TTC549 (cell line): ENCODE measurements at regions not wholly inside any gene's neighbourhood (a gene's known extent, or its start where the extent isn't known, plus 50 kb on each side); places are given as distances from the start of the nearest gene placed in this dataset.

Experiments used
- FAIRE-seq: peaks from 2 replicates; lab custom pipeline; 2012; peaks lifted over from hg19 to GRCh38; lab: Jason Lieb, UNC

- no peak for FAIRE-seq
Measured at GRCh38 chr7:21030237-21030871, 243.7 kb upstream of the SP8 start.

GRCh38 chr7:21041252-21041651 lies 254.6 kb upstream of the SP8 start:
- FAIRE-seq = no peak

- no peak for FAIRE-seq
Measured at GRCh38 chr7:21041666-21042065, 255.0 kb upstream of the SP8 start.

- no peak for FAIRE-seq
Measured at GRCh38 chr7:21044384-21044783, 257.7 kb upstream of the SP8 start.

- FAIRE-seq = no peak
Measured at GRCh38 chr7:21044913-21045568, 258.4 kb upstream of the SP8 start.

GRCh38 chr7:21051865-21052264 lies 265.2 kb upstream of the SP8 start:
- FAIRE-seq = no peak

- no peak for FAIRE-seq
Measured at GRCh38 chr7:21054427-21055112, 267.9 kb upstream of the SP8 start.

GRCh38 chr7:21059069-21059468 lies 272.4 kb upstream of the SP8 start:
- no peak for FAIRE-seq

GRCh38 chr7:21063106-21063505 lies 276.4 kb upstream of the SP8 start:
- FAIRE-seq = no peak

- FAIRE-seq = no peak
Measured at GRCh38 chr7:21064698-21065648, 278.3 kb upstream of the SP8 start.

- FAIRE-seq = no peak
Measured at GRCh38 chr7:21066221-21066620, 279.5 kb upstream of the SP8 start.

GRCh38 chr7:21067216-21067615 lies 280.5 kb upstream of the SP8 start:
- no peak for FAIRE-seq

- FAIRE-seq = no peak
Measured at GRCh38 chr7:21070571-21071090, 283.9 kb upstream of the SP8 start.

- FAIRE-seq = no peak
Measured at GRCh38 chr7:21071561-21072501, 285.1 kb upstream of the SP8 start.

GRCh38 chr7:21076054-21076453 lies 289.4 kb upstream of the SP8 start:
- no peak for FAIRE-seq

GRCh38 chr7:21076574-21076973 lies 289.9 kb upstream of the SP8 start:
- FAIRE-seq = no peak

GRCh38 chr7:21077602-21078001 lies 290.9 kb upstream of the SP8 start:
- no peak for FAIRE-seq

GRCh38 chr7:21084286-21084685 lies 297.6 kb upstream of the SP8 start:
- FAIRE-seq = no peak

GRCh38 chr7:21086688-21087087 lies 300.0 kb upstream of the SP8 start:
- FAIRE-seq = no peak

GRCh38 chr7:21089653-21090052 lies 303.0 kb upstream of the SP8 start:
- FAIRE-seq = no peak
